OCI-LY1 (cell line): ENCODE measurements at regions not wholly inside any gene's neighbourhood (a gene's known extent, or its start where the extent isn't known, plus 50 kb on each side); places are given as distances from the start of the nearest gene placed in this dataset.

Source experiments
- H2AFZ ChIP-seq: fragments of 200-600 bp; sonication (generic), shearing (Covaris generic); 2 replicates; pipeline ENCODE4 v1.6.0; 2014; ENCODE audit warnings: antibody characterized with exemption, mild to moderate bottlenecking, low read length
- H3F3A ChIP-seq: fragments of 200-600 bp; sonication (generic), shearing (Covaris generic); 2 replicates; pipeline ENCODE4 v1.6.0; 2014; ENCODE audit warnings: mild to moderate bottlenecking, antibody characterized with exemption, low read length, moderate library complexity; ENCODE audit not compliant: insufficient read depth
- H3K27ac ChIP-seq: fragments of 200-600 bp; sonication (generic); 2 replicates; pipeline ENCODE4 v1.5.1; 2014; ENCODE audit warnings: low read length, mixed run types, mild to moderate bottlenecking, low read depth; ENCODE audit not compliant: poor library complexity, severe bottlenecking
- H3K27me3 ChIP-seq: fragments of 200-600 bp; sonication (generic); 2 replicates; pipeline ENCODE4 v1.6.0; 2014; ENCODE audit warnings: antibody characterized with exemption, mild to moderate bottlenecking, low read length, moderate library complexity; ENCODE audit not compliant: insufficient read depth
- H3K36me3 ChIP-seq: fragments of 200-600 bp; sonication (generic); 2 replicates; pipeline ENCODE4 v1.6.1; 2014; ENCODE audit warnings: mild to moderate bottlenecking, antibody characterized with exemption, low read length, moderate library complexity, mixed read lengths; ENCODE audit not compliant: insufficient read depth
- H3K4me1 ChIP-seq: fragments of 200-600 bp; sonication (generic); 2 replicates; pipeline ENCODE4 v1.5.1; 2014; ENCODE audit warnings: mild to moderate bottlenecking, low read length, moderate library complexity; ENCODE audit not compliant: insufficient read depth, severe bottlenecking
- H3K4me2 ChIP-seq: fragments of 200-600 bp; sonication (generic), shearing (Covaris generic); 2 replicates; pipeline ENCODE4 v1.6.1; 2014; ENCODE audit warnings: low read length
- H3K4me3 ChIP-seq: fragments of 200-600 bp; sonication (generic); 2 replicates; pipeline ENCODE4 v1.5.1; 2014; ENCODE audit warnings: low read length, low read depth, mild to moderate bottlenecking, mixed read lengths; ENCODE audit not compliant: poor library complexity, severe bottlenecking
- H3K79me2 ChIP-seq: fragments of 200-600 bp; shearing (Covaris generic); 2 replicates; pipeline ENCODE4 v1.6.1; 2016; ENCODE audit warnings: mixed run types, low read length, mixed read lengths; ENCODE audit not compliant: insufficient read depth
- H3K9ac ChIP-seq: fragments of 200-600 bp; sonication (generic), shearing (Covaris generic); 2 replicates; pipeline ENCODE4 v1.6.1; 2014; ENCODE audit warnings: mild to moderate bottlenecking, low read length, mixed read lengths
- H3K9me2 ChIP-seq: fragments of 200-600 bp; sonication (generic), shearing (Covaris generic); 2 replicates; pipeline ENCODE4 v1.6.1; 2014; ENCODE audit warnings: low read depth, mild to moderate bottlenecking, low read length, mixed read lengths
- H3K9me3 ChIP-seq: fragments of 200-600 bp; shearing (Covaris generic); 2 replicates; pipeline ENCODE4 v1.6.1; 2014; ENCODE audit warnings: low read length, mixed read lengths
- H4K20me1 ChIP-seq: fragments of 200-600 bp; sonication (generic), shearing (Covaris generic); 2 replicates; pipeline ENCODE4 v1.6.0; 2016; ENCODE audit warnings: mild to moderate bottlenecking, low read length; ENCODE audit not compliant: insufficient read depth
- CTCF ChIP-seq: fragments of 200-600 bp; sonication (generic), shearing (Covaris generic); IDR thresholded peaks from 2 replicates; pipeline ENCODE4 v1.5.1; 2017; ENCODE audit warnings: mild to moderate bottlenecking, antibody characterized with exemption, low read length, moderate library complexity, mixed read lengths
- EZH2 ChIP-seq: fragments of 200-600 bp; sonication (generic), shearing (Covaris generic); IDR thresholded peaks from 2 replicates; pipeline ENCODE4 v1.8.0; 2017; ENCODE audit warnings: borderline replicate concordance, mixed run types, mild to moderate bottlenecking, antibody characterized with exemption, low read length, moderate library complexity, mixed read lengths

GRCh38 chr2:147363181-147363580 is 481.6 kb upstream of the ACVR2A start:
- Histone ChIP-seq H3K9me2 (no peaks in the 10 kb centered on the region), H3F3A (no peaks in the 10 kb centered on the region), H3K4me3 (no peak overlapping the region), H2AFZ (no peak overlapping the region), H3K27ac (no peak overlapping the region), H3K79me2 (no peaks in the 10 kb centered on the region), H3K9ac (no peak overlapping the region), H3K4me1 (peaks cover 8% of the 10 kb centered on the region), H3K27me3 (no peaks in the 10 kb centered on the region), H3K4me2 (no peak overlapping the region), H4K20me1 (no peaks in the 10 kb centered on the region), H3K9me3 (no peaks in the 10 kb centered on the region), H3K36me3 (no peaks in the 10 kb centered on the region)
- TF ChIP-seq CTCF (no peak), EZH2 (no peak)

DNA sequence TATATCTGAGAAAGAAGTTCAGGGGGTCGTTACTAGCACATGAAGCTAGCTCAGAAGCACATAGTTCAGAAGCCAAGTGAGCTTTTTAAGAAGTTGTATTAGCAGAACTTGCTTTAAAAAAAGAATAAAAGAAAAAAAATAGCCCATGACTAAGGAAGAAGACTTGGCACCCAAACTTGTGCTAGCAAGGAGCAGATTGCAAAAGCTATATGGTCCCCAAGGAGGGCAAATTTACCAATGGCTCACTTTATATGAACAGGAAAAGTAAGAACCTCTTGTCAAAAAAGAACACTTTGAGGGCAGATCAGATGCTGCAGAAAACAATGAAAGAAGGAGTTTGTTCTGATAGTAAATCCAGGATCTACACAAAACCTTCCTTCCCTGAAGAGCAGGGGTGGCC is 486.5 kb upstream of the ACVR2A start:
- Histone ChIP-seq H3K9ac (no peak overlapping the region), H3K4me3 (no peak overlapping the region), H2AFZ (no peak overlapping the region), H3K27me3 (no peaks in the 10 kb centered on the region), H3K27ac (no peak overlapping the region), H3K9me3 (no peaks in the 10 kb centered on the region), H4K20me1 (no peaks in the 10 kb centered on the region), H3K36me3 (no peaks in the 10 kb centered on the region), H3K79me2 (no peaks in the 10 kb centered on the region), H3F3A (no peaks in the 10 kb centered on the region), H3K4me1 (no peaks in the 10 kb centered on the region), H3K9me2 (no peaks in the 10 kb centered on the region), H3K4me2 (no peak overlapping the region)
- TF ChIP-seq CTCF (no peak), EZH2 (no peak)

DNA sequence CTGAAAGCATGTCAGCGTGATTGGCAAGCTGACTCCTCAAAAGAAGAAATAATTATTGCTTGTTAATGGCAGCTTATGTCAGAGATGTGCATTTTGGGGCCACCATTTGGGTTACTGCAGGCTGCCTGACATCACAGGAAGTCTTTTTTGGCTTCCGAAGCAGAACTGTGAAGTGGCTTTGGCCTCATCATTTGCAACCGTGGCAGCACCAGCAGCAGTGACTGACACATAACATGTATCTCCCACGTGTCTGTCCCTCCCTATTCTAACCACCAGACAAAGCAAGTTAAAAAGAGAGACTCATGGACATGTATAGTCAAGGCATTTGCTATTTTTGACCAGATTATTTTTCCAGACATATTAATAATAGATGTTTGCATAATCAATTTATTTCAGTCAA is 488.7 kb upstream of the ACVR2A start:
- no peaks in the 10 kb centered on the region for H4K20me1 ChIP-seq
- H3K9me2 ChIP-seq, result no peaks in the 10 kb centered on the region
- H3F3A ChIP-seq, result no peaks in the 10 kb centered on the region
- H3K4me3 ChIP-seq, result no peak overlapping the region
- no peak overlapping the region for H2AFZ ChIP-seq
- H3K4me1 ChIP-seq, result no peaks in the 10 kb centered on the region
- H3K9ac ChIP-seq, result no peak overlapping the region
- H3K4me2 ChIP-seq, result no peak overlapping the region
- H3K79me2 ChIP-seq, result no peaks in the 10 kb centered on the region
- no peak for TF ChIP-seq EZH2
- TF ChIP-seq CTCF, result no peak
- no peak overlapping the region for H3K27ac ChIP-seq
- no peaks in the 10 kb centered on the region for H3K36me3 ChIP-seq
- H3K9me3 ChIP-seq, result no peaks in the 10 kb centered on the region
- H3K27me3 ChIP-seq, result no peaks in the 10 kb centered on the region
